Activated CD8-positive, alpha-beta T cell treated with anti-CD3 and anti-CD28 coated beads for 36 hours (primary cell): ENCODE measurements at regions not wholly inside any gene's neighbourhood (a gene's known extent, or its start where the extent isn't known, plus 50 kb on each side); places are given as distances from the start of the nearest gene placed in this dataset.
"Not testable (repeated sequence)": the region's sequence is repeated elsewhere in the genome, so short reads cannot be mapped to it uniquely, and the experiment has no call there.

Experiments
- ATAC-seq: fragments of 200-7000 bp; cut with Tn5 transposase; one replicate; pipeline ENCODE4 v1.10.0; 2021; ENCODE audit warnings: mild to moderate bottlenecking, moderate library complexity
- CTCF ChIA-PET: fragments of 350-600 bp; sonication (Branson Sonifier 250); formaldehyde crosslinking; loops from one replicate; lab custom pipeline; 2021; ENCODE audit warnings: antibody characterized with exemption; lab: Charles Lee
- POLR2A ChIA-PET: fragments of 350-600 bp; sonication (Branson Sonifier 250); formaldehyde crosslinking; loops from one replicate; lab custom pipeline; 2021; ENCODE audit warnings: antibody characterized with exemption; lab: Charles Lee
- DNase-seq: peaks from one replicate; pipeline ENCODE4 v3.0.0-alpha.2; 2020
- H3K27ac Mint-ChIP-seq: one replicate; pipeline ENCODE4 v1.8.0; 2021; ENCODE audit warnings: mild to moderate bottlenecking, mixed read lengths
- H3K27me3 Mint-ChIP-seq: one replicate; pipeline ENCODE4 v1.8.0; 2021; ENCODE audit warnings: mixed read lengths
- H3K36me3 Mint-ChIP-seq: one replicate; pipeline ENCODE4 v1.8.0; 2021; ENCODE audit warnings: low read depth, mixed read lengths
- H3K4me1 Mint-ChIP-seq: one replicate; pipeline ENCODE4 v1.8.0; 2021; ENCODE audit warnings: low read depth, mixed read lengths
- H3K4me3 Mint-ChIP-seq: one replicate; pipeline ENCODE4 v1.8.0; 2021; ENCODE audit warnings: mild to moderate bottlenecking, moderate library complexity, mixed read lengths
- H3K9me3 Mint-ChIP-seq: one replicate; pipeline ENCODE4 v1.8.0; 2021; ENCODE audit warnings: mixed read lengths
- intact Hi-C: fragments of 100-400 bp; cut with micrococcal nuclease; formaldehyde crosslinking; loops from one replicate; pipeline ENCODE4 v1.10.0; 2022
- TF ChIP-seq, protein P1 (sequence below): fragments of 200-600 bp; IDR thresholded peaks from one replicate; pipeline ENCODE4 v1.8.0; 2022; ENCODE audit warnings: antibody characterized with exemption, mild to moderate bottlenecking

DNA sequence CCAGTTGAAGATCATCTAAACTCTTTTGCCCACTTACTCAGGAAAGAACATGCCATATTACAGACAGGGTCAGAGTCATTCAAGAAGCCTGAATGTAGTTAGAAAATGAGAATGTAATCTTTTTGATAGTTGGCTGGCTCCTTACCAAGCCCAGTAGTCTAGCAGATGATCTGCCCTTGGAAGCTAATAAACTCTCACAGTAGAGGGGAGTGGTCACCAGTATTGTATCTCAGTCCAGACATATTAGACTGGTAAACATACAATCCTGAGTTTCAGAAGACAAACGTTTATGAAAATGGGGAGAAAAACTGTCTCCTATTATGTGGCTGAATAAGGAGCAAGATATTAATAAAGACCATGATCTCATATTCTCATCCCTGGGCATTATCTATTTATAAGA lies 65.3 kb downstream of the SEPTIN7 start:
- peaks cover 34% of the 10 kb centered on the region for H3K4me1 Mint-ChIP-seq
- intact Hi-C loops, result no loop called here
- no peak overlapping the region for H3K27ac Mint-ChIP-seq
- no peak for DNase-seq
- ChIA-PET CTCF (no interaction called here), POLR2A (no interaction called here)
- no peak overlapping the region for H3K4me3 Mint-ChIP-seq
- H3K27me3 Mint-ChIP-seq, result no peaks in the 10 kb centered on the region
- ATAC-seq, result no peak
- no peaks in the 10 kb centered on the region for H3K9me3 Mint-ChIP-seq
- peaks cover 43% of the 10 kb centered on the region for H3K36me3 Mint-ChIP-seq
- TF ChIP-seq, protein P1, sequence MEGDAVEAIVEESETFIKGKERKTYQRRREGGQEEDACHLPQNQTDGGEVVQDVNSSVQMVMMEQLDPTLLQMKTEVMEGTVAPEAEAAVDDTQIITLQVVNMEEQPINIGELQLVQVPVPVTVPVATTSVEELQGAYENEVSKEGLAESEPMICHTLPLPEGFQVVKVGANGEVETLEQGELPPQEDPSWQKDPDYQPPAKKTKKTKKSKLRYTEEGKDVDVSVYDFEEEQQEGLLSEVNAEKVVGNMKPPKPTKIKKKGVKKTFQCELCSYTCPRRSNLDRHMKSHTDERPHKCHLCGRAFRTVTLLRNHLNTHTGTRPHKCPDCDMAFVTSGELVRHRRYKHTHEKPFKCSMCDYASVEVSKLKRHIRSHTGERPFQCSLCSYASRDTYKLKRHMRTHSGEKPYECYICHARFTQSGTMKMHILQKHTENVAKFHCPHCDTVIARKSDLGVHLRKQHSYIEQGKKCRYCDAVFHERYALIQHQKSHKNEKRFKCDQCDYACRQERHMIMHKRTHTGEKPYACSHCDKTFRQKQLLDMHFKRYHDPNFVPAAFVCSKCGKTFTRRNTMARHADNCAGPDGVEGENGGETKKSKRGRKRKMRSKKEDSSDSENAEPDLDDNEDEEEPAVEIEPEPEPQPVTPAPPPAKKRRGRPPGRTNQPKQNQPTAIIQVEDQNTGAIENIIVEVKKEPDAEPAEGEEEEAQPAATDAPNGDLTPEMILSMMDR, result no peak

DNA sequence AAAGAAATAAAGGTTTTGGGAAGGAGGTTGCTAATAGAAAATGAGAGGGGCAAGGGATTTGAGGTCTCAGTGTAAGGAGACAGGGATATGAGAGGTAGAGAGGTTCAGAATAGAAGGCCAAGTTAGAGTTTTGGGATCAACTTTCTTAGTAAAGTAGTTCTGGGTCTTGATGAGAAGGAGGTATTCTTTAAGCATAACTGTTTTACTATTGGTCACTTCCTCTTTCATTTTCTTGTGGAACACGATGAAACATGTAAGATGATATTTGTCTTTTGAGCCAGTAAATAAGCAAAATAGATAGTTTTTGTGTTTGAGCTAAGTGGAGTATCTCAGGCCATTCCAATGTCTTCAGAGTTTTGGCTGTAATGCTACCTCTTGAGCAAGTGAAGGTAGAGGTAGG lies 68.3 kb downstream of the SEPTIN7 start:
- DNase-seq, ATAC-seq, CTCF ChIA-PET, H3K4me3 Mint-ChIP-seq, intact Hi-C loops, H3K9me3 Mint-ChIP-seq, H3K27me3 Mint-ChIP-seq, POLR2A ChIA-PET: not testable (repeated sequence)
- Mint-ChIP-seq H3K4me1 (peaks cover 25% of the 10 kb centered on the region), H3K36me3 (peaks cover 51% of the 10 kb centered on the region), H3K27ac (peak overlapping the region; percentile 22)

DNA sequence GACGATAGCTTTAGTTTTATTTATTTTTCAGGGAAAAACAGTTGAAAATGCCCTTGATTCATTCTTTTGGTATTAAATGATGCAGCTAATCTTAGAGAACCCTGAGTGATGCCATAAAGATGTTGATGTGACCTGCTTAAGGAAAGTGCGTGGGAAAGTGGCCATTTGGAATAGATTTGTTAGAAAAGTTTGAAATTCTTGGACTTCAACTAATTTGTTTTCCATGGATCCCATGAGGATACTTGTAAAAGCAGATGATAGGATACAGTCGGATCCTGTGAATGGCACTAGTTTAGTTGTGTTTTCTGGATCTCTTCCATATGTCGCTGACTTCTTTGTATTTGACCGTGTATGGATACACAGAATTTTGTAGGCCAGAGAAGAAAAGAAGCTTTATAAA lies 69.0 kb downstream of the SEPTIN7 start:
- H3K4me1 Mint-ChIP-seq, result peaks cover 25% of the 10 kb centered on the region
- peaks cover 51% of the 10 kb centered on the region for H3K36me3 Mint-ChIP-seq
- ChIA-PET CTCF (no interaction called here), POLR2A (no interaction called here)
- DNase-seq, result no peak
- no peaks in the 10 kb centered on the region for H3K27me3 Mint-ChIP-seq
- ATAC-seq, result no peak
- TF ChIP-seq, protein P1, result no peak
- no peaks in the 10 kb centered on the region for H3K9me3 Mint-ChIP-seq
- no peak overlapping the region for H3K4me3 Mint-ChIP-seq
- intact Hi-C loops, result no loop called here
- H3K27ac Mint-ChIP-seq, result no peak overlapping the region

DNA sequence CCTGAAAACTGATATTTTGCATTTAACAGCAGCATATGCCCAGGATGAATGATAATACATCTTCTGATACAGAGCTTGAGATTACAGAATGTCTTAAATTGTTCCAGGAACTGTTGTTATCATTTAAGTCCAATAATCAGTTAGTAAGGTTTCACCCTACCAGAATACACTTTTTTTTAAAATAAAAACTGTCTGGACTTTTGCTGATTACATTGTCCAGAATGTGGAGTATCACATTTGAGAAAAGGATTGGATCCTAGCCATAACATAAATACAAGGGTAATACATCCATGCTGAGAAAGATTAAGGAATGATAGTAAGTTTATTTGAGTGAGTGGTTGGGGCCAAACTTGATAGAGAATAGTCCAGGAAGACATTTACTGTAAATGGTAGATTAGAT lies 71.0 kb downstream of the SEPTIN7 start:
- ATAC-seq (no peak), DNase-seq (no peak)
- CTCF ChIA-PET, result no interaction called here
- intact Hi-C loops, result no loop called here
- Mint-ChIP-seq H3K4me1 (peaks cover 23% of the 10 kb centered on the region), H3K27ac (no peak overlapping the region), H3K36me3 (peaks cover 34% of the 10 kb centered on the region), H3K27me3 (no peaks in the 10 kb centered on the region), H3K4me3 (no peak overlapping the region), H3K9me3 (no peaks in the 10 kb centered on the region)
- TF ChIP-seq, protein P1, result no peak
- POLR2A ChIA-PET, result no interaction called here

DNA sequence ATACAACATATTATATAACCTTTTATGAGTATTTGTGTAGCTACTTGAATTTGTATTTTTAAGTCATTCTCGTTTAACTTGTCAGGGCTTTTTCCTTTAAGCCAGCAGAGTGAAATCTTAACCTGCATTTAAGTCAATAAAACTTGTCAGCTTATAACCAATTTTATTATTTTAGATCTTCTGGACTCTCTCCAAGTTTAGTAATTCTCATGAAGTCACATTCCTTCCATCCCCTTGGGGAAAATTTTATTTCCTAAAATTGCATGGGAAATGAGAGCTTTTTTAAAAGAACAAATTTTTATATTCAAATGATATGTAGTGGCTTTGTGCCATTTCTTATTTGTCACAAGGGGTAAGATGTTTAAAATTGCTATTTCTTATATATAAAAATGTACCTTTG lies 74.0 kb downstream of the SEPTIN7 start:
- intact Hi-C loops, result no loop called here
- H3K27me3 Mint-ChIP-seq, result no peaks in the 10 kb centered on the region
- DNase-seq (no peak), ATAC-seq (no peak)
- ChIA-PET POLR2A (no interaction called here), CTCF (interaction anchor here (1.2 kb wide), 1 partner anchor 18 kb away, joined by 3 read pairs; no protein-coding TSS in a partner anchor)
- no peak overlapping the region for H3K4me3 Mint-ChIP-seq
- no peak overlapping the region for H3K27ac Mint-ChIP-seq
- peaks cover 26% of the 10 kb centered on the region for H3K36me3 Mint-ChIP-seq
- H3K9me3 Mint-ChIP-seq, result no peaks in the 10 kb centered on the region
- H3K4me1 Mint-ChIP-seq, result peaks cover 12% of the 10 kb centered on the region
- TF ChIP-seq, protein P1, result no peak

DNA sequence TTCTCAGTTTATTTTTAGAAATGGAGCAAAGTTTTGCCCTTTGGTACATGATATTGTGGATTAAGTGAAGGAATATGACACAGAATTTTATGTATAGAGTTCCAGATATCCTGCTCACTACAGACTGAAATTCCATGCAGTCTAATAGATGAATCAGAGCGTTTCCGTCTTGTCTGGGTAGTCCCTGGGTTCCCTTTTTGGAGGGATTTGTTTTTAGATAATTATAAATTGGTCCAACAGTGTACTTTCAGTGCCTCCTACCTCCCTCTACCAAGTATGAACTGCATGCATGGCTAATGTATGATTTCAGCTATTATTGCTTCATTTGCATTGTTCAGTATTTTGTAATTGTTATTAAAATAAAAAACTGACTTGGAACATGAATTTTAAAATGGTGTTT lies 74.4 kb downstream of the SEPTIN7 start:
- ChIA-PET POLR2A (no interaction called here), CTCF (no interaction called here)
- no peak for DNase-seq
- Mint-ChIP-seq H3K4me1 (peaks cover 8% of the 10 kb centered on the region), H3K36me3 (peaks cover 26% of the 10 kb centered on the region), H3K27me3 (no peaks in the 10 kb centered on the region), H3K27ac (no peak overlapping the region), H3K9me3 (no peaks in the 10 kb centered on the region), H3K4me3 (no peak overlapping the region)
- intact Hi-C loops, result no loop called here
- TF ChIP-seq, protein P1, result no peak
- no peak for ATAC-seq
